ENCODE measurements at regions not wholly inside any gene's neighbourhood (a gene's known extent, or its start where the extent isn't known, plus 50 kb on each side); places are given as distances from the start of the nearest gene placed in this dataset.

- intact Hi-C loops (cut with micrococcal nuclease): no loop called here
- no peaks in the 10 kb centered on the region for H3K9me3 ChIP-seq (ENCODE audit: low read length)
- no peak overlapping the region for H3K4me2 ChIP-seq (ENCODE audit: low read length)
- no peaks in the 10 kb centered on the region for H3K79me2 ChIP-seq (ENCODE audit: low read length)
- H3F3A ChIP-seq (ENCODE audit: low read length, unreplicated experiment): no peaks in the 10 kb centered on the region
- no peak for DNase-seq
- H3K9ac ChIP-seq (ENCODE audit: low read length): no peak overlapping the region
- POLR2A ChIA-PET (ENCODE audit: unreplicated experiment): no interaction called here
- no peak overlapping the region for H2AFZ ChIP-seq (ENCODE audit: low read length)
- CTCF ChIA-PET: interaction anchor here (0.6 kb wide), 1 partner anchor 9 kb away, joined by 5 read pairs; no protein-coding TSS in a partner anchor
- H3K9me2 ChIP-seq (replicated peaks; ENCODE audit: low read length): no peaks in the 10 kb centered on the region
- no peaks in the 10 kb centered on the region for H3K4me1 ChIP-seq (ENCODE audit: insufficient read depth, low read length)
- H3K4me3 ChIP-seq (ENCODE audit: low read length): no peak overlapping the region
- TF ChIP-seq EZH2 (IDR thresholded peaks at IDR 0.05; ENCODE audit: low read length, unreplicated experiment) (no peak), CTCF (conservative IDR thresholded peaks at IDR 0.05; ENCODE audit: low read depth, low read length) (no peak)
- no peaks in the 10 kb centered on the region for H3K36me3 ChIP-seq (ENCODE audit: low read depth, low read length)
- no peaks in the 10 kb centered on the region for H4K20me1 ChIP-seq (ENCODE audit: low read length)
- BruUV-seq (replicated peaks): no TSS peak
- ATAC-seq: no peak
- peaks cover 21% of the 10 kb centered on the region for H3K27me3 ChIP-seq (ENCODE audit: low read length)
- H3K27ac ChIP-seq (ENCODE audit: low read length): no peak overlapping the region
These were observed 143.1 kb downstream of the CMPK2 start for GRCh38 chr2:6722574-6722973.

GRCh38 chr2:6723865-6724604 is 141.7 kb downstream of the CMPK2 start:
- peaks cover 6% of the 10 kb centered on the region; the same call in 1 of the 2 replicates for H3K27me3 ChIP-seq (ENCODE audit: low read length)
- no peak overlapping the region for H3K4me3 ChIP-seq (ENCODE audit: low read length)
- DNase-seq: no peak
- H3K4me2 ChIP-seq (ENCODE audit: low read length): no peak overlapping the region
- H3K4me1 ChIP-seq (ENCODE audit: insufficient read depth, low read length): no peaks in the 10 kb centered on the region
- CTCF ChIA-PET: no interaction called here
- no TSS peak for BruUV-seq (replicated peaks)
- no peaks in the 10 kb centered on the region for H3K79me2 ChIP-seq (ENCODE audit: low read length)
- POLR2A ChIA-PET (ENCODE audit: unreplicated experiment): no interaction called here
- no peaks in the 10 kb centered on the region for H3F3A ChIP-seq (ENCODE audit: low read length, unreplicated experiment)
- no peaks in the 10 kb centered on the region for H3K36me3 ChIP-seq (ENCODE audit: low read depth, low read length)
- H3K9me3 ChIP-seq (ENCODE audit: low read length): no peaks in the 10 kb centered on the region
- no peak overlapping the region for H3K27ac ChIP-seq (ENCODE audit: low read length)
- ATAC-seq: no peak
- TF ChIP-seq EZH2phosphoT487 (IDR thresholded peaks at IDR 0.05; ENCODE audit: borderline replicate concordance, low read length) (no peak), EZH2 (IDR thresholded peaks at IDR 0.05; ENCODE audit: low read length, unreplicated experiment) (no peak), CTCF (conservative IDR thresholded peaks at IDR 0.05; ENCODE audit: low read depth, low read length) (no peak)
- H3K9ac ChIP-seq (ENCODE audit: low read length): no peak overlapping the region
- no peaks in the 10 kb centered on the region for H3K9me2 ChIP-seq (replicated peaks; ENCODE audit: low read length)
- intact Hi-C loops (cut with micrococcal nuclease): no loop called here
- no peaks in the 10 kb centered on the region for H4K20me1 ChIP-seq (ENCODE audit: low read length)
- H2AFZ ChIP-seq (ENCODE audit: low read length): no peak overlapping the region

GRCh38 chr2:6724605-6725140 is 141.0 kb downstream of the CMPK2 start:
- no peak for TF ChIP-seq EZH2 (IDR thresholded peaks at IDR 0.05; ENCODE audit: low read length, unreplicated experiment)
- no peak for TF ChIP-seq CTCF (conservative IDR thresholded peaks at IDR 0.05; ENCODE audit: low read depth, low read length)
- TF ChIP-seq EZH2phosphoT487 (IDR thresholded peaks at IDR 0.05; ENCODE audit: borderline replicate concordance, low read length): no peak
- no peaks in the 10 kb centered on the region for H3K27me3 ChIP-seq (ENCODE audit: low read length)
- H3K27ac ChIP-seq (ENCODE audit: low read length): no peak overlapping the region
- 0 out of 2 replicates have a peak, but pooled peaks cover 1% of the 10 kb centered on the region for H3K4me1 ChIP-seq (ENCODE audit: insufficient read depth, low read length)
- H3K9me2 ChIP-seq (replicated peaks; ENCODE audit: low read length): no peaks in the 10 kb centered on the region
- no TSS peak for BruUV-seq (replicated peaks)
- no peak overlapping the region for H2AFZ ChIP-seq (ENCODE audit: low read length)
- no peaks in the 10 kb centered on the region for H3K79me2 ChIP-seq (ENCODE audit: low read length)
- ChIA-PET POLR2A (ENCODE audit: unreplicated experiment) (no interaction called here), CTCF (no interaction called here)
- H3K4me3 ChIP-seq (ENCODE audit: low read length): no peak overlapping the region
- H3F3A ChIP-seq (ENCODE audit: low read length, unreplicated experiment): no peaks in the 10 kb centered on the region
- ATAC-seq (no peak), DNase-seq (no peak)
- H3K4me2 ChIP-seq (ENCODE audit: low read length): no peak overlapping the region
- no peak overlapping the region for H3K9ac ChIP-seq (ENCODE audit: low read length)
- no peaks in the 10 kb centered on the region for H3K9me3 ChIP-seq (ENCODE audit: low read length)
- intact Hi-C loops (cut with micrococcal nuclease): no loop called here
- no peaks in the 10 kb centered on the region for H4K20me1 ChIP-seq (ENCODE audit: low read length)
- no peaks in the 10 kb centered on the region for H3K36me3 ChIP-seq (ENCODE audit: low read depth, low read length)
